CD1c-positive myeloid dendritic cell (primary cell): ENCODE measurements at regions not wholly inside any gene's neighbourhood (a gene's known extent, or its start where the extent isn't known, plus 50 kb on each side); places are given as distances from the start of the nearest gene placed in this dataset.

ENCODE experiments used
- DNase-seq: peaks from one replicate; pipeline ENCODE4 v3.0.0-alpha.2; 2016; ENCODE audit errors: extremely low spot score

- no peak for DNase-seq
Observed at GRCh38 chr22:47808886-47809620, 1046.6 kb downstream of the TBC1D22A start.

GRCh38 chr22:47808236-47808635, 1045.8 kb downstream of the TBC1D22A start:
- no peak for DNase-seq

GRCh38 chr22:47807506-47807905, 1045.1 kb downstream of the TBC1D22A start:
- no peak for DNase-seq

- DNase-seq, result no peak
Observed at GRCh38 chr22:47806894-47807293, 1044.4 kb downstream of the TBC1D22A start.

GRCh38 chr22:47805394-47805935, 1043.0 kb downstream of the TBC1D22A start:
- DNase-seq, result no peak

- DNase-seq, result no peak
Observed at GRCh38 chr22:47804281-47804680, 1041.8 kb downstream of the TBC1D22A start.

GRCh38 chr22:47802421-47802820, 1040.0 kb downstream of the TBC1D22A start:
- no peak for DNase-seq

- no peak for DNase-seq
Observed at GRCh38 chr22:47801541-47802245, 1039.2 kb downstream of the TBC1D22A start.

GRCh38 chr22:47798229-47798628, 1035.8 kb downstream of the TBC1D22A start:
- no peak for DNase-seq

GRCh38 chr22:47797342-47797945, 1035.0 kb downstream of the TBC1D22A start:
- DNase-seq, result no peak

GRCh38 chr22:47796128-47796908, 1033.9 kb downstream of the TBC1D22A start:
- no peak for DNase-seq

GRCh38 chr22:47795477-47796127, 1033.2 kb downstream of the TBC1D22A start:
- no peak for DNase-seq

GRCh38 chr22:47794851-47795250, 1032.4 kb downstream of the TBC1D22A start:
- no peak for DNase-seq

- DNase-seq, result no peak
Observed at GRCh38 chr22:47793304-47794101, 1031.1 kb downstream of the TBC1D22A start.

GRCh38 chr22:47789171-47789570, 1026.7 kb downstream of the TBC1D22A start:
- DNase-seq, result no peak

GRCh38 chr22:47788461-47788860, 1026.0 kb downstream of the TBC1D22A start:
- DNase-seq, result no peak

GRCh38 chr22:47787501-47788227, 1025.2 kb downstream of the TBC1D22A start:
- no peak for DNase-seq

GRCh38 chr22:47786650-47787290, 1024.3 kb downstream of the TBC1D22A start:
- no peak for DNase-seq

GRCh38 chr22:47784991-47785390, 1022.5 kb downstream of the TBC1D22A start:
- DNase-seq, result no peak
